AML-193 (cell line): ENCODE measurements at regions not wholly inside any gene's neighbourhood (a gene's known extent, or its start where the extent isn't known, plus 50 kb on each side); places are given as distances from the start of the nearest gene placed in this dataset.
A peak's percentile ranks its signal among the peaks of the same experiment; 100 is the strongest.
"Not testable (repeated sequence)": the region's sequence is repeated elsewhere in the genome, so short reads cannot be mapped to it uniquely, and the experiment has no call there.

Experiments used
- DNase-seq, 2 experiments: peaks; one replicate each; lab custom pipeline; 2025; lab: John Stamatoyannopoulos, UW

DNA sequence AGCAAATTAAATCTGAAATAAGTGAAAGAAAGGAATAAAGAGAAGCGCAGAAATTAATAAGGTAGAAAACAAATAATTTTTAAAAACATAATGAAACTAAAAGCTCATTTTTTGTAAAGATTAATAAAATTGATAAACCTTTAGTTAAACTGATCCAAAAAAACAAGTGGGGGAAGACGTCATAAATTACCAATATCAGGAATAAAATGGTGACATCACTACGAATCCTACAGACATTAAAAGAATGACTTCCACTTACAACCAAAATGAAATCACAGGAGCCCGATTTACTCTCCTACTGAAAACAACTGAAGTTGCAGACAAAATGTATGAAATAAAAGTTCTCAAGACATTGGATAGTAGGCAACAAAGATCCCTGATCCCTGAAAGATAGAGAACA lies 68.1 kb upstream of the IFFO2 start:
- DNase-seq = no peak

DNA sequence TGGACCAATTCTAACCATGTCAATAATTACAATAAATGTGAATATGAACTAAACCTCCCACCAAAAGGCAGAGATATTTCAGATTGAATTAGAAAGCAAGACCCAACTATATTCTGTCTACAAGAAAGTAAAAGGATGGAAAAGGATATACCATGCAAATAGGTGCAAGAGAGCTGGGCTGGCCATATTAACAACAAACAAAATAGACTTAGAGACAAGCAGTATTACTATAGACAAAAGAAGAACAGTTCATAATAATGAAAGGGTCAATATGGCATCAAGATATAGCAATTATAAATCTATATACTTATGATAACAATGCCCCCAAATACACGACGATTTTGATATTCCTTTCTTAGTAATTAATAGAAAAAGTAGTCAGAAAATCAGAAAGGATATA lies 67.3 kb upstream of the IFFO2 start:
- no peak for DNase-seq

DNA sequence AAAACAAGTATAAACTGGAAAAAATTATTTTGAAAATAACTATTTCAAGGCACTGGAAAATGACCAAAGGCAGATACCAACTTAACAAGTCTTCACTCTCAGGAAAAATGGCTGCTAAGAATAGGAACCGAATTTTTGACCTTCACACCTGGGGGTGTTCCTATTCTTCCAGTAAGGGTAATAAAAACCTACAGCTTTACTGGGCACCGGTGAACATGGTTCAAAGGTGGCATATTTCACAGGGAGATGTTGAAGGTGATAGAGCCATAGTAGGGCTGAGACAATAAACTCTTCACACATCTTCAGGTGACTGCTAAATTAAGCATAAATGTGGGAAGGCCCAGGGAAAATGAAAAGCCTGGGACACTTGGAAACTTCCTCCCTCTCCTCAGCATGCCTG lies 65.4 kb upstream of the IFFO2 start:
- DNase-seq = no peak

DNA sequence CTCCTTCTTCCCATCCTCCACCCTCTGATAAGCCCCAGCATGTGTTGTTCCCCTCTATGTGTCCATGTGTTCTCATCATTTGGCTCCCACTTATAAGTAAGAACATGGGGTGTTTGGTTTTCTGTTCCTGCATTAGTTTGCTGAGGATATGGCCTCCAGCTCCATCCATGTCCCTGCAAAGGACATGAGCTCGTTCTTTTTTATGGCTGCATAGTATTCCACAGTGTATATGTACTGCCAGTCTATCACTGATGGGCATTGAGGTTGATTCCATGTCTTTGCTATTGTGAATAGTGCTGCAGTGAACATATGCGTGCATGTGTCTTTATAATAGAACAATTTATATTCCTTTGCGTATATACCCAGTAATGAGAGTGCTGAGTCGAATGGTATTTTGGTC lies 62.8 kb upstream of the IFFO2 start:
- DNase-seq = not testable (repeated sequence)

DNA sequence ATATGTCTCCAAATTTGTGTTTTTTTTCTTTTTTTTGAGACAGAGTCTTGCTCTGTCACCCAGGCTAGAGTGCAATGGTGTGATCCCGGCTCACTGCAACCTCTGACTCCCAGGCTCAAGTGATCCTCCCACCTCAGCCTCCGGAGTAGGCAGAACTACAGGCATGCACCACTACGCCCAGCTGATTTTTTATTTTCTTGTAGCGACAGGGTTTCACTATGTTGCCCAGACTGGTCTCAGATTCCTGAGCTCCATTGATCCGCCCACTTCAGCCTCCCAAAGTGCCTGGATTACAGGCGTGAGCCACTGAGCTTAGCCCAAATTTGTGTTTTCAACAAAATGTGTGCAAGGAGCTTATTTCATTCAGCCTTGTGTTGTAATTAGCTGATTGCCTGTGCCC lies 59.0 kb upstream of the IFFO2 start:
- no peak for DNase-seq

DNA sequence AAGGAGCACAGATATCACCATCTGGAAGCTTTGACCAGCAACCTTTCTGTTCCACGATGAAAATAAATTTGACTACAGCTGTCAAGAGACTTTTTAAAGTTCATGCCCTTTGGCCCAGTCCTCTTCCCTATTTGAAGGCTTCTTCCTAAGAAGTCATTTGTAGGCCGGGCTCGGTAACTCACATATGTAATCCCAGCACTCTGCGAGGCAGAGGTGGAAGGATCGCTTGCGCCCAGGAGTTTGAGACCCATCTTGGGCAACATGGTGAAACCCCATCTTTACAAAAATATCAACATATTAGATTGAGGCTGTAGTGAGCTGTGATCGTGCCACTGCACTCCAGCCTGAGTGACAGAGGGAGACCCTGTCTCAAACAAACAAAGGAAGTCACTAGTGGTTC lies 58.3 kb upstream of the IFFO2 start:
- no peak for DNase-seq

DNA sequence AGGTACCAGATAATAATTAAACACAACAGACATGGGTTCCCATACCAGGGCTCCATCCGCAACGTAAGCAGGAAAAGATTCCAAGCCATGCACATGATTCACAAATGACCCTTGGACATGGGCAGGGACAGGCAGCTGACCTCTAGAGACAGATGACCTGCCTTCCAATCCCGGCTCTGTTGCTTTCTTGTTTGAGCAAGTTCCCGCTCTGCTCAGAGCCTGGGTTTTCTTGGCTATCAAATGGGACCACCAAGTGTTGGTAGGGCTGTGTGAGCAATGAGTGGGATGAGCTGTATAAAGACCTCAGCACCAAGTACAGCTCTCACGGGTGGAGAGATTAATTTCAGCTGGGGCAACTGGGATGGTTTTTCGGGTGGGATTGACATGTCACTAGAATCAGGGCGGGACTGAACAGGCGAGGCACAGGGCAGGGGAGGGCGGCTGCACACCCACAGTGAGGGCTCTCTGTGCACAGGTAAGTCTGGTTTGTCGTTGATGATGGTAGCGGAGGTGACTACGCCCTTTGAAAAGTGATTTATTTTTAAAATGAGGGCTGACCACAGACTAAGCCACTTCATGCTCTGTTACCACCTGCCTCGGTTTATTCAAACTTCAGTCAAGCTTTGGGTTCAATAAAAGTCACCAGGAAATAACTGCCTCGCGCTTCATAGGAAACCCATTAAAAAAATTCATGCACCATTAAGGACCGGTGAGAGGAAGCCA lies 57.5 kb upstream of the IFFO2 start:
- no peak for DNase-seq

DNA sequence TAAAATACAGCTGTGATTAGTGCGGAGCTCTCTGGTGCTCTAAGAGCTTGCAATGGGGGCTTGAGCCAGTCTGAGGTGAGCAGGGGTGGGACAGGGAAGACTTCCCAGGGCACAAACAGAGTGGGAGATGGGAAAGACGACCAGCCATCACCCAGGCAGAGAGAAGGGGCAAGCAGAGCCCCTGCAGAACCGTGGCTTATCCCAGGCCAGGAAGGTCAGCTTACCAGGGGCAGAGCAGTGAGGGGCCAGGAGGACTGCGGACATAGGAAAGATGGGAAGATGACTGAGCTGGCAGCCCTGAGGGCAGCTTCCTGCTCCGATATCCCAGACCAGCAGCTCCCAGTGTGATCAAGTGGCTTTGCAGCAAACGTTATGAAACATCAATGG lies 55.4 kb upstream of the IFFO2 start:
- DNase-seq = no peak

DNA sequence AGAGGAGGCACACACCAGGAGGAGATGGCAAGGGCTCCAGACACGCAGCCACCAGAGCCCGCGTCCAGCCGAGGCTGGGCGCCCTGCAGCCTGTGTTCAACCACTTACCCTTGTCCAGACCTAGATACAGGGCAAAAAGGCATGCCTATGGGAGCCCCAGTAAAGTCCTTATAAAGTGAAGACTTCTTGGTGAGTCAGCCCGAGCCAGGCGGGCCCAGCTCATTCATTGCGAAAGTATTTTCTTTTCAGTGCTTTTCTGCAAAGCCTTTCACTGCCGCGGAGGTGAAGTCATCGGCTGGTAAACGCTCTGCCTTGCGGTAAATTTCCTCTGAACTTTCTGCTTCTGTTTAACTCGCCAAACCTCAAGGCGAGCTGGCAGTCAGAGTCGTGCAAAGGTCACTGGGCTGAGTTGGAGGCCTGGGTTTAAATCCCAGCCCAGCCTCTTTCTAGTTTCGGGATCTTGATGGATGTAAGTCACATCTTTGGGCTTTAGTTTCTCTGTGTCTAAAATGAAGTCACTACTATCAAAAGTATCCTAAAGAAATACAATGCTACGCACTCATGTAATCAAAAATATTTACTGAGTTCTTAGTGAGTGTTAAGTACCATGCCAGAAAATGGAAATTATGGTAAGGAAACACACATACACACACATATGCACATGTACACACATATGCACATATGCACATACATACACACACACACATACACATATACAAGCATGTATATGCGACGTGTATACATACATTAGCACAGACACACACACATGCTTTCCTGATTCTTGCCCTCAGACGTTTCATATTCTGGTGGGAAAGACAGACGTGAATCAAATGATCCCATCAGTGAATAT lies 54.7 kb upstream of the IFFO2 start:
- peak; percentile 79 to 86 for DNase-seq

DNA sequence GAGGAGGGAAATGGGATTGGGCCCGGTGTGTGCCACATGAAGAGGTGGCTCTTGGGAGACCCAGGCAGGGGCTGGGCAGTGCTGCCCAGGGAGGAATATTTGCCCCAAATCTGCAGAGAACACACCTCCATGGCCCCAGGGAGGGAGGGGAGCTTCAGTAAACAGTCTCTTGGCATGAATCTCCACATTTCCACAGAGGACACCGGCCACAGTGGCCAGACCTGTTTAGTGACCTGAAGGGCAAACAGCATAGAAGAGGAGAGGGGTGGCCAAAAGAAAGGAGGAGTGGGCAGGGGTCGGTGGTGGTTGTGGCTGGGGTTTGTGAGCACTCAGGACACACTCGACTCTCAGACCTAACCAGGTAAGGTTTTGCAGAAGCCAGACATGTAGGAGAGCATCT lies 54.0 kb upstream of the IFFO2 start:
- no peak for DNase-seq

DNA sequence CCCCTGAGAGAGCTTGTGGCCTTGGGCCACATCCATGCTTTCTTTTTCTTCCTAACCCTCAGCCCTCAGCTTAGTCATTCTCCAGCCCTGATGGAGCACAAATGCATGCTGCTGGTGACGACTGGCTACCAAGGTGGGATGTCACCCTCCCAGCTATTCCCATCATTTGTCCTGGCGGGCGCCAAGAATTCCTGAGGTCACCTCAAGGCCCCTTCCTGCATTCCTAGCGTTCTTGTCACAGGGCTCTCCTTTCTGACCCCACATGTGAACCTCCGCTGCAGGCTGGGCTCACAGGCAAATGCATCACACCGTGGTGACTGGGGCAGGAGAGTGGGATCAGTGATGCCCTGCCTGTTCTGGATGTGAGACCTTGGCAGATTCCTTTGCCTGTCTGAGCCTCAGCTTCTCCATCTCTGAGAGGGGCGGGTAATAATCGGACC lies 53.4 kb upstream of the IFFO2 start:
- DNase-seq = no peak

DNA sequence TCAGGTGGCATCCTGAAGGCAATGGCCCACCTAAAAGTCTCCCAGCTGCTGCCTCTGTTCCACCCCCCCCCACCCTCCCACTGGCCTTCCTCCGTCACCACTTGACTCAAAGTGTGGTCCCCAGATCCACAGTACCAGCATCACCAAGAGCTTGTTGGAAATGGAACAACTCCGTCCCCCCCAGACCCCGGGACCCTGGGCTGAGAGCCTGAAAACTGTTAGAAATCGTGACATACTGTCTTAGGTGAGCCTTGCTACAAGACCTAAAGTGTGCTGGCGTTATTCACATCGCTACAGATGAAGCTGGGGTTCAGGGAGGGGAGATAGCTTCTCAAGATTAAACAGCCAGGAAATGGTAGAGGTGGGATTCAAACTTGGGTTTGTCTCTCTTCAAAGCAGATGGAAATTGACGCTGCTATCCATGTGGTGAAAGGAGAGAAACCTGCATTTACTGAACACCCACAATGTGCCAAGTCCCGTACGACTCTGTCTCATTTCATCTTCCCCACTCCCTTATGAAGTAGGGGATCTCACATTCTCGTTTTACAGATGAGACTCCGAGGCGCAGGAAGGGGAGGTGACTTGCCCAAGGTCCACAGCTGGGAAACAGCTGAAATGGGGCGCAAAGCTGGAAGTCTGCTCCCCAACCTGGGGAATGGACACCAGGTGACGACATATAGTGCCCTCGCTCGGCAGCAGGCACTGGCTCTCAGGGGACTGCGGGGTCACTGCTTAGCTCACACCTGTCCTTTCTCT lies 52.8 kb upstream of the IFFO2 start:
- no peak for DNase-seq

DNA sequence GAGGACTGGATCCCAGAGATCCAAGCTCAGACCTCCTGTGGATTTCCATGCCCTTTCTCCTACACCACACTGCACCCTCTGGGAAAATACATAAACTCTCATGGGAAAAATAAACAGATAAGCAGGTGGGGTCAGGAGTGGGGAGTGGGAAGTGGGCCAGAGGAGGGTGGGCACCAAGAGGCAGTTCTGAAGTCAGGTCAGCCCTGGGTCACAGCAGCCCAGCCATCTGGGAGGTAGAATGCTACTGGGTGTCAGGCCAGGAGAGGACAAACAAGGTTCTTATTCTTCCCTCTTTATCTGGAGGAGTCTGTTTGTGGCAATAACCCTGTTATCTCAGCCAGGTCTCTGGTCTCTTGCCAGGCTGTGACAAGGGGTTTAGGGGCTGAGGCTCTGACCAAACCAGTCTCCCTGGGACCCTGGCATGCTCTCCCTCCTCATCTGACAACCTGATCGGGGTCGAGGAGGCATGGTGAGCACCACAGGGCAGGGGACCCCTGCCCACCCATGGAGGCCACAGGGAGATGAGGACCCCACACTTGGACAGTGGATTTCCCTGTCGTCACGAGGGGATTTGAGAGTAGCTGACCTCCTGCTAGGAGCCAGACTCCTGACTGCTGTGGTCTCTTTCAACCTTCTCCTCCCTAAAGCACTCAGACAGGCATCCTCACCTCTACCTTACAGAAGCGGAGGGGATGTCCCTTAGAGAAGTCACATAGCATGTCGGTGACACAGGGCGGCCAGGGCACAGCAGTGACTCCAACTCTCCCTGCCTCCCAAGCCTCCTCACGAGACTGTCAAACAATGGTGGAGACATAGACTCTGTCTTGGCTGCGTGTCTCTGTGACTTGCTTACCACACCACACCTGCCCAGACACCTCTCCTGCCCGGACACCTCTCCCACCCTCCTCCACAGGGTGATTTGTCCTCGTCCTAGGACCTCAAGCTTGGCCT lies 51.3 kb upstream of the IFFO2 start:
- DNase-seq = no peak

DNA sequence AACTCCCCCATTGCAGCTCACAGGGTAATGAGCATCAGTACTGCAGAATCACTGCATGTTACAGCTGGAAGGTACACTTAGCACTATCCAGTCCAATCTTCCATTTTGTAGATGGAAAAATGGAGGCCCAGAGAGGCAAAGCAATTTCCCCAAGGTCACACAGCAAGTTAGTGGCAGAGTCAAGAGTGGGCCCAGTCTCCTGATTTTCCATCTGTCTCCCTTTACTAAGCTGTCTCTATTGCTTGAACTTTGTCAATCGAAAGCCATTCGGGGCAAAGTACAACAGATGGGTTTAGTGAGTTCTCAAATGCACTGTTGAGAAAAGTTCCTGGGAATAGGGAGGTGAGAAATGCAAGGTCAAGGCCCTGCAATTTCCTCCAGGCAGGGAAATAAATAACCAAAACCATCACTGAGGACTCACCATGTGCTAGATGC lies 50.4 kb upstream of the IFFO2 start:
- DNase-seq = no peak
